Common myeloid progenitor, CD34-positive (primary cell): ENCODE measurements at regions not wholly inside any gene's neighbourhood (a gene's known extent, or its start where the extent isn't known, plus 50 kb on each side); places are given as distances from the start of the nearest gene placed in this dataset.

Experiments
- CTCF ChIA-PET: fragments of 350-600 bp; sonication (Branson Sonifier 250); formaldehyde crosslinking; loops from one replicate; lab custom pipeline; 2021; ENCODE audit warnings: antibody characterized with exemption; lab: Charles Lee
- POLR2A ChIA-PET: fragments of 350-600 bp; sonication (Branson Sonifier 250); formaldehyde crosslinking; loops from one replicate; lab custom pipeline; 2021; ENCODE audit warnings: antibody characterized with exemption; lab: Charles Lee
- DNase-seq, 3 donors: peaks; one replicate each; pipeline versions ENCODE4 v3.0.0 to v3.0.0-alpha.2; 2013
- H3K27ac ChIP-seq, 2 experiments: 1 replicate in 1 of 2; 2 replicates in 1 of 2; pipeline ENCODE4 v1.7.0; 2013; ENCODE audit warnings: inconsistent platforms in 2 of 2, low read length in 2 of 2, mild to moderate bottlenecking in 2 of 2, low read depth in 1 of 2, moderate library complexity in 1 of 2; ENCODE audit not compliant: severe bottlenecking in 2 of 2, insufficient read depth in 1 of 2, poor library complexity in 1 of 2
- H3K27me3 ChIP-seq, 5 experiments: replicated peaks in 2 of 5; 1 replicate in 3 of 5; 2 replicates in 2 of 5; pipeline versions ENCODE4 v1.6.1 to v1.7.0; 2013; ENCODE audit warnings: low read length in 4 of 5, mild to moderate bottlenecking in 2 of 5, moderate library complexity in 2 of 5, inconsistent platforms in 1 of 5; ENCODE audit not compliant: insufficient read depth in 5 of 5, control insufficient read depth in 4 of 5
- H3K36me3 ChIP-seq, 4 experiments: 1 replicate in 2 of 4; 2 replicates in 2 of 4; pipeline versions ENCODE4 v1.6.1 to v1.7.0; 2013; ENCODE audit warnings: low read length in 3 of 4, control low read depth in 1 of 4, mild to moderate bottlenecking in 1 of 4; ENCODE audit not compliant: control insufficient read depth in 4 of 4, insufficient read depth in 4 of 4
- H3K4me1 ChIP-seq, 4 experiments: 1 replicate in 3 of 4; 2 replicates in 1 of 4; pipeline versions ENCODE4 v1.6.1 to v1.7.1; 2013; ENCODE audit warnings: low read length in 3 of 4, mild to moderate bottlenecking in 3 of 4, control low read depth in 1 of 4, inconsistent platforms in 1 of 4, moderate library complexity in 1 of 4; ENCODE audit not compliant: control insufficient read depth in 4 of 4, insufficient read depth in 4 of 4; ENCODE audit errors: control extremely low read depth in 1 of 4
- H3K4me3 ChIP-seq, 7 experiments: 1 replicate in 4 of 7; 2 replicates in 3 of 7; pipeline versions ENCODE4 v1.5.1 to v1.7.0; 2013; ENCODE audit warnings: mild to moderate bottlenecking in 7 of 7, low read length in 6 of 7, moderate library complexity in 6 of 7, inconsistent platforms in 2 of 7, low read depth in 2 of 7, control low read depth in 1 of 7; ENCODE audit not compliant: insufficient read depth in 4 of 7, control insufficient read depth in 1 of 7; ENCODE audit errors: extremely low read depth in 1 of 7
- H3K9me3 ChIP-seq, 5 experiments: 1 replicate in 4 of 5; 2 replicates in 1 of 5; pipeline versions ENCODE4 v1.6.1 to v1.7.1; 2013; ENCODE audit warnings: low read length in 4 of 5, mild to moderate bottlenecking in 2 of 5, inconsistent platforms in 1 of 5, low read depth in 1 of 5, moderate library complexity in 1 of 5; ENCODE audit not compliant: control insufficient read depth in 4 of 5, insufficient read depth in 2 of 5; ENCODE audit errors: control extremely low read depth in 1 of 5
- WGBS: methylation state at CpG from one replicate; pipeline ENCODE4 v1.1.5; 2013; ENCODE audit not compliant: insufficient coverage; 5-methylcytosine and 5-hydroxymethylcytosine counted together

DNA sequence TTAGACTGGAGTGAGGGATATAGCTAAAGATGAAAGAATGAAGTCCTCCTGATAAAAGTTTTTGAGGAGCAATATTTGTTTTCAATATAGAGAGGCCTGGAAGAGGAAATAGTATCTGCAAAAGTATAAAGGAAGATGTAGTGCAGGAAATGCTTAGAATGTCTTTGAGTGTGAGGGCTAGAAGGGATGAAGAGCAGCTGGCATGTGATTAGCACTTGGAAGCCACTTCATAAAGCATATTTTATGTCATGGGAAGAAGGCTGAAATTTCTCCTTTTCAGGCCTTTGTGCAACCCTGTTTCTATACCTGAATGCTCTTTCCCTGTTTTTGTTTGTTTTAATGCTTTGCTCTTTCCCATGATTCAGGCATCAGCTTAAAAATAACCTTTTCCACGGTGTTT is 323.3 kb upstream of the DEPDC1 start:
- no peak for DNase-seq
- ChIA-PET CTCF (no interaction called here), POLR2A (no interaction called here)
- no peak overlapping the region for H3K4me3 ChIP-seq
- H3K27ac ChIP-seq, result no peak overlapping the region
- H3K36me3 ChIP-seq, result no peaks in the 10 kb centered on the region
- H3K9me3 ChIP-seq, result no peaks in the 10 kb centered on the region
- 93% methylated on average over 1 of the region's 1 CpG for WGBS
- no peaks in the 10 kb centered on the region for H3K4me1 ChIP-seq
- H3K27me3 ChIP-seq, result no peaks in the 10 kb centered on the region

DNA sequence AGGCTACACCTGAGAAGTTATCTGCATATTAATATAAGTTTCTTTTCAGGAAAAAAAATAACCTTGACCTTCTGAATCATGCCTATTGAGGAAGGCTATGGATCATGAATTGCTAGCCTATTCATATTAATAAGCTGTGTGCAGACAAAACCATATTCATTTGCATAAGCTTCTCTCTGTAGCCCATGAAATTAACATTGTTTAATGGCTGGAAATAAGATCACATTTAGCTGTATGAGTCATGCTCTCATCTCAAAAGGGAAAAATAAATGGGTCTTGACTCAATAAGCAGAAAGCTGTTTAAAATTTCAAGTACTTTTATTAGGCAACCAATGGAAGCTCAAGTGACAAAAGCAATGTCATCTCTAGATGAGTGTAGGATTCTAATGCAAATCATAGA is 330.0 kb upstream of the DEPDC1 start:
- POLR2A ChIA-PET, result no interaction called here
- Histone ChIP-seq H3K36me3 (no peaks in the 10 kb centered on the region), H3K4me3 (no peak overlapping the region), H3K9me3 (peaks cover 0 to 3% (median 0%) of the 10 kb centered on the region in 5 experiments), H3K27me3 (no peaks in the 10 kb centered on the region), H3K27ac (no peak overlapping the region), H3K4me1 (no peaks in the 10 kb centered on the region)
- CTCF ChIA-PET, result no interaction called here
- no peak for DNase-seq

- ChIA-PET POLR2A (no interaction called here), CTCF (no interaction called here)
- no peaks in the 10 kb centered on the region for H3K27me3 ChIP-seq
- peaks cover 0 to 3% (median 0%) of the 10 kb centered on the region in 5 experiments for H3K9me3 ChIP-seq
- DNase-seq, result no peak
- no peak overlapping the region for H3K4me3 ChIP-seq
- no peaks in the 10 kb centered on the region for H3K36me3 ChIP-seq
- no peaks in the 10 kb centered on the region for H3K4me1 ChIP-seq
- WGBS, result 100% methylated on average over 1 of the region's 2 CpGs
- no peak overlapping the region for H3K27ac ChIP-seq
These were observed 330.4 kb upstream of the DEPDC1 start for GRCh38 chr1:68827261-68827660.

DNA sequence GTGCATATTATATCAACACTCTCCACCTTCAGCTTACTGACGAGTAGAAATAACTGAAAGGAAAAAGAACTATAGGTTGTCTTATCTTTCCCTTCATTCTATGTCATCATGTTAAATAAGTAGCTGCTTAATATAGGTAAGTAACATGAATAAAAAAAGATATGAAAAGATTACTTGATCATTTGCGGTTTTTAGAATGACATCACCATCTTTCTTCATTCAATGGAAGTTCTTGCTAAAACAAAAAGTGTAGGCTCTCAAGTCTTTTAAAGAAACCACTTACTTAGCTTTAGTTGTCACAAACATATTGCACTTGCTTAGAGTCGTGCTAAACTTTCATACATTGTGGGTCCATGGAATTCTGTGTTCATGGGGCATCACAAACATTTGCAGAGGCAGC is 331.1 kb upstream of the DEPDC1 start:
- WGBS, result 100% methylated on average over 2 of the region's 3 CpGs
- no peak for DNase-seq
- POLR2A ChIA-PET, result no interaction called here
- CTCF ChIA-PET, result no interaction called here
- Histone ChIP-seq H3K9me3 (peaks cover 0 to 3% (median 0%) of the 10 kb centered on the region in 5 experiments), H3K4me3 (no peak overlapping the region), H3K36me3 (no peaks in the 10 kb centered on the region), H3K27ac (no peak overlapping the region), H3K27me3 (no peaks in the 10 kb centered on the region), H3K4me1 (no peaks in the 10 kb centered on the region)

- Histone ChIP-seq H3K27ac (no peak overlapping the region), H3K4me1 (no peaks in the 10 kb centered on the region), H3K36me3 (no peaks in the 10 kb centered on the region), H3K4me3 (no peak overlapping the region), H3K9me3 (peaks cover 0 to 3% (median 0%) of the 10 kb centered on the region in 5 experiments), H3K27me3 (no peaks in the 10 kb centered on the region)
- WGBS, result no CpG with 5 or more reads among the region's 1 CpG
- DNase-seq, result no peak
- POLR2A ChIA-PET, result no interaction called here
- CTCF ChIA-PET, result no interaction called here
These were observed 334.4 kb upstream of the DEPDC1 start for GRCh38 chr1:68831281-68831680.

DNA sequence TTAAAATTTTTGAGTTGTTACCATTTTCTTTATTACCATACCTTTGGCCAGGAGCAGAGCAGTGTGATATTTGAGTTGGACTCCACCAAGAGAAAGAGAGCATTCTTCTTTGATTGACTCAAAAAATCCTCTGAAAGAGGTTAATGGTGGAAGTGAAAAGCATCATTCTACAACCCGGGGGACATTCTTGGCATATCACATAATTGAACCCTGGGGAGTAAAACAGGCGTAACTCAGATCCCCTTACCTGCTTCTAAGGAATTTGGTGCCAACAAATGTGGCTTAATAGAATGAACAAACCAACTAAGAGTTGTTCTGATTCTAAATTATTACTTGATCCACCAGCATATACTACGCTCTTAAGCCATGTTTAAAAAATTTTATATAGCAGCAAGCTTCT is 351.1 kb upstream of the DEPDC1 start:
- Histone ChIP-seq H3K4me3 (no peak overlapping the region), H3K4me1 (no peaks in the 10 kb centered on the region), H3K9me3 (no peaks in the 10 kb centered on the region), H3K27ac (no peak overlapping the region), H3K36me3 (no peaks in the 10 kb centered on the region), H3K27me3 (no peaks in the 10 kb centered on the region)
- CTCF ChIA-PET, result no interaction called here
- 95% methylated on average over 3 of the region's 3 CpGs for WGBS
- POLR2A ChIA-PET, result no interaction called here
- DNase-seq, result no peak

DNA sequence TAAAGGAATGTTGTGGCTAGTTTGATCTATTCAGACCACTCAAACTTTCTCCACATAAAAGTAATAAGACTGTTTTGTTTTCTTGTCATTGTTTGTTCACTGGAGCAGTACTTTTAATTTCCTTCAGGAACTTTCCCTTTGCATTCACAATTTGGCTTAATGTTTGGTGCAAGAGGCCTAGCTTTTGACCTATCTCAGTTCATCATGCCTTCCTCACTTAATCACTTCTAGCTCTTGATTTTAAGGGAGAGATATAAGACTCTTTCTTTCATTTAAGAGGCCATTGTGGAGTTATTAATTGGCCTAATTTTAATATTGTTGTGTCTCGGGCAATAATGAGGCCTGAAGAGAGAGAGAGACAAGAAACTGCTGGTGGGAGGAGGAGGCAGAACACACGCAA is 371.7 kb upstream of the DEPDC1 start:
- no peaks in the 10 kb centered on the region for H3K4me1 ChIP-seq
- H3K9me3 ChIP-seq, result peaks cover 0 to 11% (median 0%) of the 10 kb centered on the region in 5 experiments
- WGBS, result no CpG with 5 or more reads among the region's 2 CpGs
- DNase-seq, result no peak
- POLR2A ChIA-PET, result no interaction called here
- no peak overlapping the region for H3K4me3 ChIP-seq
- no peaks in the 10 kb centered on the region for H3K36me3 ChIP-seq
- H3K27me3 ChIP-seq, result no peaks in the 10 kb centered on the region
- CTCF ChIA-PET, result no interaction called here
- no peak overlapping the region for H3K27ac ChIP-seq
